ENCODE measurements at regions not wholly inside any gene's neighbourhood (a gene's known extent, or its start where the extent isn't known, plus 50 kb on each side); places are given as distances from the start of the nearest gene placed in this dataset.
"Not testable (repeated sequence)": the region's sequence is repeated elsewhere in the genome, so short reads cannot be mapped to it uniquely, and the experiment has no call there.

GRCh38 chr13:94811753-94812152 lies 99.4 kb upstream of the SOX21 start:
- DNase-seq, result no peak

GRCh38 chr13:94800423-94800822 lies 88.1 kb upstream of the SOX21 start:
- no peak for DNase-seq

GRCh38 chr13:94799299-94799698 lies 87.0 kb upstream of the SOX21 start:
- no peak for DNase-seq

- DNase-seq, result no peak
Measured at GRCh38 chr13:94798738-94799137, 86.4 kb upstream of the SOX21 start.

- no peak for DNase-seq
Measured at GRCh38 chr13:94795292-94795691, 82.9 kb upstream of the SOX21 start.

GRCh38 chr13:94786246-94786645 lies 73.9 kb upstream of the SOX21 start:
- not testable (repeated sequence) for DNase-seq

GRCh38 chr13:94784066-94784465 lies 71.7 kb upstream of the SOX21 start:
- no peak for DNase-seq

GRCh38 chr13:94783489-94783888 lies 71.1 kb upstream of the SOX21 start:
- no peak for DNase-seq

- DNase-seq, result no peak
Measured at GRCh38 chr13:94780421-94780820, 68.1 kb upstream of the SOX21 start.

- no peak for DNase-seq
Measured at GRCh38 chr13:94778986-94779385, 66.6 kb upstream of the SOX21 start.

GRCh38 chr13:94778585-94778984 lies 66.2 kb upstream of the SOX21 start:
- DNase-seq, result no peak

GRCh38 chr13:94776956-94777355 lies 64.6 kb upstream of the SOX21 start:
- DNase-seq, result no peak

GRCh38 chr13:94776300-94776699 lies 64.0 kb upstream of the SOX21 start:
- no peak for DNase-seq

GRCh38 chr13:94765814-94766213 lies 53.5 kb upstream of the SOX21 start:
- DNase-seq, result no peak

GRCh38 chr13:94764576-94765321 lies 52.4 kb upstream of the SOX21 start:
- DNase-seq, result no peak
